IPS-15b (cell line): ENCODE measurements at regions not wholly inside any gene's neighbourhood (a gene's known extent, or its start where the extent isn't known, plus 50 kb on each side); places are given as distances from the start of the nearest gene placed in this dataset.
"Not testable (repeated sequence)": the region's sequence is repeated elsewhere in the genome, so short reads cannot be mapped to it uniquely, and the experiment has no call there.

ENCODE experiments used
- H3K27me3 ChIP-seq: one replicate; pipeline ENCODE4 v1.6.1; 2013; ENCODE audit warnings: low read length; ENCODE audit not compliant: control insufficient read depth, insufficient read depth
- H3K36me3 ChIP-seq: one replicate; pipeline ENCODE4 v1.6.1; 2013; ENCODE audit warnings: low read length; ENCODE audit not compliant: control insufficient read depth, insufficient read depth
- H3K4me1 ChIP-seq: one replicate; pipeline ENCODE4 v1.6.1; 2013; ENCODE audit warnings: mild to moderate bottlenecking, low read length; ENCODE audit not compliant: control insufficient read depth, insufficient read depth
- H3K4me3 ChIP-seq: one replicate; pipeline ENCODE4 v1.5.1; 2013; ENCODE audit warnings: low read depth, low read length
- H3K9ac ChIP-seq: one replicate; pipeline ENCODE4 v1.6.1; 2013; ENCODE audit warnings: low read depth, mild to moderate bottlenecking, low read length
- H3K9me3 ChIP-seq: one replicate; pipeline ENCODE4 v1.6.1; 2013; ENCODE audit warnings: mild to moderate bottlenecking, low read length; ENCODE audit not compliant: control insufficient read depth, insufficient read depth

GRCh38 chr3:82137861-82138260 is 376.4 kb upstream of the GBE1 start:
- H3K27me3 ChIP-seq: no peaks in the 10 kb centered on the region
- no peak overlapping the region for H3K4me3 ChIP-seq
- H3K9ac ChIP-seq: no peak overlapping the region
- H3K9me3 ChIP-seq: no peaks in the 10 kb centered on the region
- no peaks in the 10 kb centered on the region for H3K4me1 ChIP-seq
- no peaks in the 10 kb centered on the region for H3K36me3 ChIP-seq

- Histone ChIP-seq H3K36me3 (no peaks in the 10 kb centered on the region), H3K9me3 (no peaks in the 10 kb centered on the region), H3K4me3 (no peak overlapping the region), H3K27me3 (no peaks in the 10 kb centered on the region), H3K4me1 (no peaks in the 10 kb centered on the region), H3K9ac (no peak overlapping the region)
Observed at GRCh38 chr3:82137050-82137449, 375.6 kb upstream of the GBE1 start.

- no peaks in the 10 kb centered on the region for H3K27me3 ChIP-seq
- H3K4me1 ChIP-seq: no peaks in the 10 kb centered on the region
- no peaks in the 10 kb centered on the region for H3K36me3 ChIP-seq
- H3K9me3 ChIP-seq: no peaks in the 10 kb centered on the region
- no peak overlapping the region for H3K4me3 ChIP-seq
- no peak overlapping the region for H3K9ac ChIP-seq
Observed at GRCh38 chr3:82133070-82133606, 371.7 kb upstream of the GBE1 start.

GRCh38 chr3:82132210-82133069 is 371.0 kb upstream of the GBE1 start:
- H3K9ac ChIP-seq: no peak overlapping the region
- H3K4me3 ChIP-seq: no peak overlapping the region
- no peaks in the 10 kb centered on the region for H3K4me1 ChIP-seq
- H3K27me3 ChIP-seq: no peaks in the 10 kb centered on the region
- no peaks in the 10 kb centered on the region for H3K9me3 ChIP-seq
- H3K36me3 ChIP-seq: no peaks in the 10 kb centered on the region

GRCh38 chr3:82130046-82130445 is 368.6 kb upstream of the GBE1 start:
- no peak overlapping the region for H3K4me3 ChIP-seq
- no peak overlapping the region for H3K9ac ChIP-seq
- no peaks in the 10 kb centered on the region for H3K36me3 ChIP-seq
- no peaks in the 10 kb centered on the region for H3K9me3 ChIP-seq
- no peaks in the 10 kb centered on the region for H3K4me1 ChIP-seq
- no peaks in the 10 kb centered on the region for H3K27me3 ChIP-seq

GRCh38 chr3:82129221-82129801 is 367.9 kb upstream of the GBE1 start:
- Histone ChIP-seq H3K9me3 (no peaks in the 10 kb centered on the region), H3K27me3 (no peaks in the 10 kb centered on the region), H3K9ac (no peak overlapping the region), H3K36me3 (no peaks in the 10 kb centered on the region), H3K4me1 (no peaks in the 10 kb centered on the region), H3K4me3 (no peak overlapping the region)

GRCh38 chr3:82128271-82128670 is 366.8 kb upstream of the GBE1 start:
- Histone ChIP-seq H3K9ac (no peak overlapping the region), H3K36me3 (no peaks in the 10 kb centered on the region), H3K4me1 (no peaks in the 10 kb centered on the region), H3K9me3 (no peaks in the 10 kb centered on the region), H3K27me3 (no peaks in the 10 kb centered on the region), H3K4me3 (no peak overlapping the region)

- Histone ChIP-seq H3K36me3 (no peaks in the 10 kb centered on the region), H3K27me3 (no peaks in the 10 kb centered on the region), H3K4me1 (no peaks in the 10 kb centered on the region), H3K4me3 (no peak overlapping the region), H3K9ac (no peak overlapping the region), H3K9me3 (no peaks in the 10 kb centered on the region)
Observed at GRCh38 chr3:82122554-82123345, 361.3 kb upstream of the GBE1 start.

- Histone ChIP-seq H3K27me3 (no peaks in the 10 kb centered on the region), H3K4me1 (no peaks in the 10 kb centered on the region), H3K9me3 (peaks cover 4% of the 10 kb centered on the region)
Observed at GRCh38 chr3:82114589-82114988, 353.1 kb upstream of the GBE1 start.

GRCh38 chr3:82110721-82111120 is 349.3 kb upstream of the GBE1 start:
- not testable (repeated sequence) for H3K4me3 ChIP-seq, H3K27me3 ChIP-seq, H3K9me3 ChIP-seq, H3K9ac ChIP-seq, H3K4me1 ChIP-seq, H3K36me3 ChIP-seq

More at GRCh38 chr3:82114589-82114988, 353.1 kb upstream of the GBE1 start:
- Histone ChIP-seq H3K9ac (no peak overlapping the region), H3K4me3 (no peak overlapping the region), H3K36me3 (peaks cover 3% of the 10 kb centered on the region)

GRCh38 chr3:82103241-82103640 is 341.8 kb upstream of the GBE1 start:
- H3K9ac ChIP-seq: no peak overlapping the region
- H3K9me3 ChIP-seq: no peaks in the 10 kb centered on the region
- no peak overlapping the region for H3K4me3 ChIP-seq
- no peaks in the 10 kb centered on the region for H3K27me3 ChIP-seq
- no peaks in the 10 kb centered on the region for H3K36me3 ChIP-seq
- no peaks in the 10 kb centered on the region for H3K4me1 ChIP-seq
